BJ (cell line): ENCODE measurements at regions not wholly inside any gene's neighbourhood (a gene's known extent, or its start where the extent isn't known, plus 50 kb on each side); places are given as distances from the start of the nearest gene placed in this dataset.

Experiments
- CTCF ChIA-PET: fragments of 350-600 bp; formaldehyde crosslinking; extraction: SDS; loops from one replicate; lab custom pipeline; 2021; ENCODE audit warnings: antibody characterized with exemption, inconsistent platforms; lab: Yijun Ruan, JAX
- POLR2A ChIA-PET: fragments of 300-600 bp; sonication (Branson Sonifier 250); formaldehyde crosslinking; extraction: SDS; loops from one replicate; lab custom pipeline; 2021; ENCODE audit warnings: antibody characterized with exemption; lab: Charles Lee
- DNase-seq: peaks from one replicate; pipeline ENCODE4 v3.0.0-alpha.2; 2011; ENCODE audit warnings: low read depth
- H3K27me3 ChIP-seq: 2 replicates; pipeline ENCODE4 v1.6.0; 2011; ENCODE audit warnings: low read length; ENCODE audit not compliant: control insufficient read depth, insufficient read depth
- H3K36me3 ChIP-seq: 2 replicates; pipeline ENCODE4 v1.5.1; 2011; ENCODE audit warnings: low read length; ENCODE audit not compliant: control insufficient read depth, insufficient read depth
- H3K4me3 ChIP-seq: 2 replicates; pipeline ENCODE4 v1.5.1; 2011; ENCODE audit warnings: low read depth, mild to moderate bottlenecking, control low read depth, low read length
- CTCF ChIP-seq: IDR thresholded peaks from 2 replicates; pipeline ENCODE4 v1.5.1; 2011; ENCODE audit warnings: low read depth, mild to moderate bottlenecking, control low read depth, inconsistent platforms, low read length, moderate library complexity; ENCODE audit not compliant: insufficient read depth

DNA sequence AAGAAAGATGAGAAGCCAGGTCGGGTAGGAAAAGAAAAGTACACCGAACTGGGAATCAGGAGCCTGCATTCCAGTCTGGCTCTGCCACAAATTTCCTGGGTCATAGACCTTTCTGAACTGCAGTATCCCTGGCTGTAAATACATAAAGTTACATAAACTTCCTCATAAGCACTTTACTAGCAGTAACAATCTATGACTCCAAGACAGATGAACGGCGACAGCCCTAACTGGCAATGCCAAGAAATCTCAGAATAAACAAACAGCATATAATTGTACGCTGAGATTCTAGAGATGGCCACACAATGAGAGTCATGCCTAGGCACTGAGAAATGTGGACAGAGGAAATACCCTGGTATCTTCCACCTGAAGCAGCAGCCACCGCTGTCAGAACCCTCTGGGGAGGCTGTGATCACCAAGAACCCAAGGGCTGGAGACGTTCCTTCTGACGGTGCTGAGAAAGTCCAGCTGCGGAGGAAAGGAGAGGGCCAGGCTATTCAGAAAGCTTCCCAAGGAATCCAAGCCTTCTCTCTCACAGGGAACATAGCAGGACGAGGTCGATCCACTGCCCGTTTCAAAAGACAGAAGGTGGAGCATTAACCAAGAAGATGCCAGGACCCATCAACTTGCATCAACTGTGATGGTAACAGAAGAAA is 89.3 kb upstream of the SLC66A3 start:
- Histone ChIP-seq H3K27me3 (peaks cover 7% of the 10 kb centered on the region; the same call in 1 of the 2 replicates), H3K4me3 (no peak overlapping the region), H3K36me3 (no peaks in the 10 kb centered on the region)
- CTCF ChIA-PET: no interaction called here
- no peak for DNase-seq
- POLR2A ChIA-PET: no interaction called here
- no peak for TF ChIP-seq CTCF

- no peak for TF ChIP-seq CTCF
- peaks cover 7% of the 10 kb centered on the region; the same call in 1 of the 2 replicates for H3K27me3 ChIP-seq
- ChIA-PET POLR2A (no interaction called here), CTCF (no interaction called here)
- H3K4me3 ChIP-seq: no peak overlapping the region
- H3K36me3 ChIP-seq: no peaks in the 10 kb centered on the region
- DNase-seq: no peak
Observed at GRCh38 chr2:11067221-11068078, 87.8 kb upstream of the SLC66A3 start.

GRCh38 chr2:11068079-11068741 is 87.1 kb upstream of the SLC66A3 start:
- no peak for TF ChIP-seq CTCF
- ChIA-PET POLR2A (no interaction called here), CTCF (no interaction called here)
- H3K36me3 ChIP-seq: no peaks in the 10 kb centered on the region
- H3K27me3 ChIP-seq: peaks cover 7% of the 10 kb centered on the region; the same call in 1 of the 2 replicates
- no peak for DNase-seq
- no peak overlapping the region for H3K4me3 ChIP-seq

DNA sequence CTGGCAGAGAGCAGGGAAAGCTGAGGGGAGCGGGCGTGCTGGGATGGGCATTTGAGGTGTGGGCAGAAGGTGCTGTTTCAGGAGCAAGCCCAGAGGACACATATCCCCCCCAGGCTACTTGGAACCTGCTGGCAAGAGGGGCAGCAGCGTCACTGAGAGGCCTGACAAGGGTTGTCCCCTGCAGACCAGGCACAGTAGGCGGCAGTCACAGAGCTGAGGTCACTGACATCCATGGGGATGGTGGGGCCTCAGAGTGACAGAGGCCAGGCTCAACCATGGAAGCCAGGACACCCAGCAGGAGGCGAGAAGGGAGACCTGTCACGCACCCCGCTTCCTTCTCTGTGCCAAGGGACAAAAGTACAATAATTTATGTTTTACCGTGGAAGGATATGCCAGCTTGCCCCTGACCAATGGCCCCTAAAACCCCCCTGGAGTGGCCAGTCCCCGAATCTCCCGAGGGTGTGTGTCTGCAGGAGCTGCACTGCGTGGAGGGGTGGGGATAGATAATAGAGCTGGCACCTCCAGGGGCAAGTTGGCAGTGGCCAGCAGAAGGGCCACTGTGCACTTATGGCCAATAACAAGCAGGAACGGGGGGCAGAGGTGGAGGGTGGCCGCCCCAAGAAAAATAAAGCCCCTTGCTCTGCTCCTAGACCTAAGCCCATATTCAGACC is 86.3 kb upstream of the SLC66A3 start:
- H3K4me3 ChIP-seq: no peak overlapping the region
- ChIA-PET CTCF (no interaction called here), POLR2A (no interaction called here)
- no peak for DNase-seq
- peaks cover 7% of the 10 kb centered on the region; the same call in 1 of the 2 replicates for H3K27me3 ChIP-seq
- no peak for TF ChIP-seq CTCF
- H3K36me3 ChIP-seq: no peaks in the 10 kb centered on the region
